CD14-positive monocyte (primary cell): ENCODE measurements at regions not wholly inside any gene's neighbourhood (a gene's known extent, or its start where the extent isn't known, plus 50 kb on each side); places are given as distances from the start of the nearest gene placed in this dataset.

Experiments used
- DNase-seq, 3 donors: peaks; one replicate each; pipeline ENCODE4 v3.0.0-alpha.2; 2011 to 2022
- H2AFZ ChIP-seq: 2 replicates; pipeline ENCODE4 v1.6.0; 2012; ENCODE audit warnings: mild to moderate bottlenecking, low read depth, low read length, inconsistent platforms; ENCODE audit not compliant: insufficient read depth, poor library complexity, severe bottlenecking
- H3K27ac ChIP-seq, 2 donors: 1 replicate in 1 of 2; 2 replicates in 1 of 2; pipeline ENCODE4 v1.5.1; 2012 to 2013; ENCODE audit warnings: low read length in 2 of 2, control low read depth in 1 of 2, inconsistent platforms in 1 of 2, low read depth in 1 of 2, mild to moderate bottlenecking in 1 of 2
- H3K27me3 ChIP-seq, 2 donors: one replicate each; pipeline versions ENCODE4 v1.6.0 to v1.6.1; 2011 to 2013; ENCODE audit warnings: low read length in 2 of 2; ENCODE audit not compliant: control insufficient read depth in 2 of 2, insufficient read depth in 2 of 2
- H3K36me3 ChIP-seq, 2 donors: replicated peaks in 1 of 2; 1 replicate in 1 of 2; 2 replicates in 1 of 2; pipeline versions ENCODE4 v1.5.1 to v1.6.1; 2012 to 2013; ENCODE audit warnings: low read length in 2 of 2, control low read depth in 1 of 2, inconsistent platforms in 1 of 2, mild to moderate bottlenecking in 1 of 2; ENCODE audit not compliant: insufficient read depth in 2 of 2, control insufficient read depth in 1 of 2
- H3K4me1 ChIP-seq, 2 donors: 1 replicate in 1 of 2; 2 replicates in 1 of 2; pipeline versions ENCODE4 v1.5.1 to v1.6.1; 2012 to 2013; ENCODE audit warnings: low read length in 2 of 2, control low read depth in 1 of 2, inconsistent platforms in 1 of 2, mild to moderate bottlenecking in 1 of 2, moderate library complexity in 1 of 2; ENCODE audit not compliant: insufficient read depth in 2 of 2, control insufficient read depth in 1 of 2
- H3K4me2 ChIP-seq: replicated peaks from 2 replicates; pipeline ENCODE3; 2012; ENCODE audit warnings: low read length, moderate library complexity, mild to moderate bottlenecking; ENCODE audit not compliant: poor library complexity, severe bottlenecking; ENCODE audit errors: extremely low read depth
- H3K4me3 ChIP-seq, 3 experiments: fragments of 200-600 bp in 1 of 3; sonication (generic) in 1 of 3; replicated peaks in 1 of 3; 1 replicate in 2 of 3; 2 replicates in 1 of 3; pipeline ENCODE4 v1.5.1; 2011 to 2013; ENCODE audit warnings: low read length in 3 of 3, mild to moderate bottlenecking in 3 of 3, control low read depth in 2 of 3, low read depth in 2 of 3, inconsistent platforms in 1 of 3, moderate library complexity in 1 of 3
- H3K79me2 ChIP-seq: 2 replicates; pipeline ENCODE4 v1.6.0; 2012; ENCODE audit warnings: mild to moderate bottlenecking, control low read depth, inconsistent platforms, low read length, moderate library complexity; ENCODE audit not compliant: insufficient read depth
- H3K9ac ChIP-seq: 2 replicates; pipeline ENCODE4 v1.6.0; 2017; ENCODE audit warnings: low read length, mild to moderate bottlenecking; ENCODE audit not compliant: insufficient read depth, poor library complexity, severe bottlenecking
- H3K9me3 ChIP-seq, 2 donors: replicated peaks in 1 of 2; 1 replicate in 1 of 2; 2 replicates in 1 of 2; pipeline versions ENCODE4 v1.5.1 to v1.6.1; 2012 to 2013; ENCODE audit warnings: low read length in 2 of 2, control low read depth in 1 of 2; ENCODE audit not compliant: control insufficient read depth in 1 of 2, insufficient read depth in 1 of 2
- H4K20me1 ChIP-seq: 2 replicates; pipeline ENCODE4 v1.6.0; 2012; ENCODE audit warnings: mild to moderate bottlenecking, low read length, control low read depth, moderate library complexity; ENCODE audit not compliant: insufficient read depth
- H3K27ac Mint-ChIP-seq, 7 donors: one replicate each; pipeline ENCODE4 v1.8.0; 2020; ENCODE audit warnings: mild to moderate bottlenecking in 7 of 7, mixed read lengths in 7 of 7, moderate library complexity in 6 of 7, inconsistent platforms in 2 of 7
- H3K27me3 Mint-ChIP-seq, 3 donors: one replicate each; pipeline ENCODE4 v1.8.0; 2021 to 2022; ENCODE audit warnings: low read depth in 3 of 3, mild to moderate bottlenecking in 3 of 3, mixed read lengths in 3 of 3, moderate library complexity in 3 of 3, inconsistent platforms in 1 of 3
- H3K36me3 Mint-ChIP-seq, 2 donors: one replicate each; pipeline ENCODE4 v1.8.0; 2020; ENCODE audit warnings: mixed read lengths in 2 of 2, inconsistent platforms in 1 of 2, mild to moderate bottlenecking in 1 of 2
- H3K4me1 Mint-ChIP-seq: one replicate; pipeline ENCODE4 v1.8.0; 2020; ENCODE audit warnings: mild to moderate bottlenecking, mixed read lengths
- H3K4me3 Mint-ChIP-seq, 2 donors: one replicate each; pipeline ENCODE4 v1.8.0; 2020; ENCODE audit warnings: mild to moderate bottlenecking in 2 of 2, mixed read lengths in 2 of 2, moderate library complexity in 1 of 2
- H3K9me3 Mint-ChIP-seq, 7 donors: one replicate each; pipeline ENCODE4 v1.8.0; 2020 to 2022; ENCODE audit warnings: mixed read lengths in 7 of 7, mild to moderate bottlenecking in 6 of 7, moderate library complexity in 6 of 7, inconsistent platforms in 2 of 7
- WGBS: methylation state at CpG from one replicate; pipeline ENCODE4 v1.1.5; 2013; ENCODE audit warnings: missing lambda C conversion rate; ENCODE audit not compliant: insufficient coverage; 5-methylcytosine and 5-hydroxymethylcytosine counted together
- intact Hi-C, 2 donors: fragments of 100-400 bp; cut with micrococcal nuclease; formaldehyde crosslinking; loops; one replicate each; pipeline versions ENCODE4 v1.15.0 to v1.15.1; 2023
- TF ChIP-seq, protein P1 (sequence below): fragments of 200-600 bp; IDR thresholded peaks from one replicate; pipeline ENCODE4 v1.8.0; 2022; ENCODE audit warnings: antibody characterized with exemption, mild to moderate bottlenecking

DNA sequence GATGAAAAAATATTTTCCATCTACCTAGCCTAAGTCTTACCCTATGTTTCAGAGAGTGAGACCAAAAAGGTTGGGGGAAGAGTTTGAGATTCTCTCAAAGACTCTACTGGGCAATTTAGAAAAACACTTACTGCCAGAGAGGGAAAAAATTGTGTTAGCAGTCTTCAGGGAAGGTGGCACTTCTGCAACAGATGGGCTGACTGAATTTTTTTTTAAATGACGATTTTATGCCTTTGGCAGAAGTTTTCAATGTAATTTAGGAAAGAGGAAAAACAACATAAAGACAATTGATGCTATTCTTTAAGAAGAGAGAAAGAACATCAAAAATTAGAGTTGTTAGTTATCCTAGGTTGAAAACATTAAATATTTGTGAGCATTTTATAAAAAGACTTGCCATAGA lies 1894.5 kb upstream of the PIK3C3 start:
- H3K4me1 Mint-ChIP-seq, result no peaks in the 10 kb centered on the region
- H3K27me3 Mint-ChIP-seq, result peaks cover 0 to 3% (median 0%) of the 10 kb centered on the region in 3 donors

DNA sequence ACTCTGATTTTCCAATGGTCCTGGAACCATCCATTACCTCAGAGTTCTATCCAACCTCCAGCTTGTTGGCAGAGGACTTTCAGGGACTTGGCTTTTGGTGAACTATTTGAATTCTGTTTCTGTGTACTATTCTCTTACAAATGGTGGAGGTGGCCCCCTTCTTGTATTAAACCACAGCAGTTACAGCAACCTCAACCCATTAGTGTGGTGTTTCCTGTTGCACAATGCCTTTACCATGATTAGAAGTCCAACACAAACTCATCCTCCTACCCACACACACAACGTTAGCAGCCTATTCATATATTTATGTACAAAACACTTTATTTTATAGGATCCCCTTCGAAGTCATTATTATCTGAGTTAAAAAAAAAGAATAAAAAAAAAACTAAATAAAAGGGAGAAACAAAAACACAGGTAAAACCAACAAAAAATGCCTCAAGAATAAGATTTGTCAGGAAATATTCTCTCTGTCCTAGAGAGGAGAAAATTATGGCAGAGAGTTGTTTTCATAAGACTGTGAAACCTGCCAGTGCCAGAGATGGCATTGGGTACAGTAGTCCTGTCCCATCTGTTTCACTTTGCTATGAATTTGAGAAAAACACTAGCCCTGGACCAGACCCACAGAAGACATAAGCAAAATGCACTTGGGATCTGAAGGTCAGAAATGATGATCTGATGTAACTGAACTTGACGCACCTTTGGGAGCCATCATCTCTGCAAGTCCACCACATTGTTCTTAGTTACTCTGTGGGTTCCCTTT lies 1896.0 kb upstream of the PIK3C3 start:
- Histone ChIP-seq H3K4me1 (no peaks in the 10 kb centered on the region), H2AFZ (no peak overlapping the region), H3K9ac (no peak overlapping the region), H3K4me3 (no peak overlapping the region), H3K27ac (no peak overlapping the region), H3K4me2 (no peak overlapping the region), H4K20me1 (no peaks in the 10 kb centered on the region), H3K9me3 (peaks cover 5% of the 10 kb centered on the region in 2 donors), H3K27me3 (no peaks in the 10 kb centered on the region), H3K36me3 (no peaks in the 10 kb centered on the region), H3K79me2 (no peaks in the 10 kb centered on the region)
- no peaks in the 10 kb centered on the region for H3K4me1 Mint-ChIP-seq
- H3K4me3 Mint-ChIP-seq, result no peak overlapping the region
- peaks cover 0 to 13% (median 4%) of the 10 kb centered on the region in 7 donors for H3K9me3 Mint-ChIP-seq
- intact Hi-C loops, result no loop called here
- H3K27me3 Mint-ChIP-seq, result peaks cover 0 to 3% (median 0%) of the 10 kb centered on the region in 3 donors
- 100% methylated on average over 1 of the region's 3 CpGs for WGBS
- TF ChIP-seq, protein P1, sequence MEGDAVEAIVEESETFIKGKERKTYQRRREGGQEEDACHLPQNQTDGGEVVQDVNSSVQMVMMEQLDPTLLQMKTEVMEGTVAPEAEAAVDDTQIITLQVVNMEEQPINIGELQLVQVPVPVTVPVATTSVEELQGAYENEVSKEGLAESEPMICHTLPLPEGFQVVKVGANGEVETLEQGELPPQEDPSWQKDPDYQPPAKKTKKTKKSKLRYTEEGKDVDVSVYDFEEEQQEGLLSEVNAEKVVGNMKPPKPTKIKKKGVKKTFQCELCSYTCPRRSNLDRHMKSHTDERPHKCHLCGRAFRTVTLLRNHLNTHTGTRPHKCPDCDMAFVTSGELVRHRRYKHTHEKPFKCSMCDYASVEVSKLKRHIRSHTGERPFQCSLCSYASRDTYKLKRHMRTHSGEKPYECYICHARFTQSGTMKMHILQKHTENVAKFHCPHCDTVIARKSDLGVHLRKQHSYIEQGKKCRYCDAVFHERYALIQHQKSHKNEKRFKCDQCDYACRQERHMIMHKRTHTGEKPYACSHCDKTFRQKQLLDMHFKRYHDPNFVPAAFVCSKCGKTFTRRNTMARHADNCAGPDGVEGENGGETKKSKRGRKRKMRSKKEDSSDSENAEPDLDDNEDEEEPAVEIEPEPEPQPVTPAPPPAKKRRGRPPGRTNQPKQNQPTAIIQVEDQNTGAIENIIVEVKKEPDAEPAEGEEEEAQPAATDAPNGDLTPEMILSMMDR, result no peak
- no peak for DNase-seq
- no peak overlapping the region for H3K27ac Mint-ChIP-seq
- no peaks in the 10 kb centered on the region for H3K36me3 Mint-ChIP-seq

More for the DNA sequence above, 1894.5 kb upstream of the PIK3C3 start:
- TF ChIP-seq, protein P1, result no peak
- H3K4me1 ChIP-seq, result no peaks in the 10 kb centered on the region
- H3K4me2 ChIP-seq, result no peak overlapping the region
- H3K36me3 ChIP-seq, result no peaks in the 10 kb centered on the region
- no peak overlapping the region for H2AFZ ChIP-seq
- H3K36me3 Mint-ChIP-seq, result no peaks in the 10 kb centered on the region
- intact Hi-C loops, result no loop called here
- no peaks in the 10 kb centered on the region for H3K79me2 ChIP-seq
- peaks cover 5% of the 10 kb centered on the region in 2 donors for H3K9me3 ChIP-seq
- WGBS, result no CpG with 5 or more reads among the region's 1 CpG
- H3K27me3 ChIP-seq, result no peaks in the 10 kb centered on the region
- H3K27ac Mint-ChIP-seq, result no peak overlapping the region
- H4K20me1 ChIP-seq, result no peaks in the 10 kb centered on the region
- no peak overlapping the region for H3K9ac ChIP-seq
- H3K4me3 ChIP-seq, result no peak overlapping the region
- H3K4me3 Mint-ChIP-seq, result no peak overlapping the region
- DNase-seq, result no peak
- no peak overlapping the region for H3K27ac ChIP-seq
- H3K9me3 Mint-ChIP-seq, result peaks cover 0 to 10% (median 4%) of the 10 kb centered on the region in 7 donors
